ENCODE measurements at regions not wholly inside any gene's neighbourhood (a gene's known extent, or its start where the extent isn't known, plus 50 kb on each side); places are given as distances from the start of the nearest gene placed in this dataset.

GRCh38 chr9:96156171-96156974 is 145.6 kb downstream of the HSD17B3 start:
- DNase-seq, result no peak

GRCh38 chr9:96154081-96154480 is 147.9 kb downstream of the HSD17B3 start:
- DNase-seq, result no peak

GRCh38 chr9:96152550-96152949 is 149.4 kb downstream of the HSD17B3 start:
- no peak for DNase-seq

- peak in 1 of 5 donors; percentile 74 for DNase-seq
Observed at GRCh38 chr9:96150324-96151227, 151.4 kb downstream of the HSD17B3 start.

- peak in 1 of 5 donors; percentile 18 for DNase-seq
Observed at GRCh38 chr9:96149533-96150280, 152.3 kb downstream of the HSD17B3 start.

GRCh38 chr9:96148634-96149532 is 153.1 kb downstream of the HSD17B3 start:
- no peak for DNase-seq

GRCh38 chr9:96147029-96147428 is 154.9 kb downstream of the HSD17B3 start:
- DNase-seq, result peak in 1 of 5 donors; percentile 33

- DNase-seq, result no peak
Observed at GRCh38 chr9:96141666-96142065, 160.3 kb downstream of the HSD17B3 start.

- no peak for DNase-seq
Observed at GRCh38 chr9:96141128-96141474, 160.9 kb downstream of the HSD17B3 start.

- DNase-seq, result no peak
Observed at GRCh38 chr9:96140296-96141127, 161.5 kb downstream of the HSD17B3 start.

GRCh38 chr9:96139592-96140295 is 162.2 kb downstream of the HSD17B3 start:
- DNase-seq, result no peak

GRCh38 chr9:96138616-96139015 is 163.4 kb downstream of the HSD17B3 start:
- DNase-seq, result no peak

- DNase-seq, result no peak
Observed at GRCh38 chr9:96137671-96138429, 164.1 kb downstream of the HSD17B3 start.

GRCh38 chr9:96136992-96137670 is 164.8 kb downstream of the HSD17B3 start:
- DNase-seq, result peak in 1 of 5 donors; percentile 42

GRCh38 chr9:96135753-96136290 is 166.2 kb downstream of the HSD17B3 start:
- DNase-seq, result no peak

GRCh38 chr9:96135076-96135752 is 166.8 kb downstream of the HSD17B3 start:
- no peak for DNase-seq

GRCh38 chr9:96133321-96134021 is 168.5 kb downstream of the HSD17B3 start:
- no peak for DNase-seq

Data from T-helper 1 cell (primary cell).